GM18505 (cell line): ENCODE measurements at regions not wholly inside any gene's neighbourhood (a gene's known extent, or its start where the extent isn't known, plus 50 kb on each side); places are given as distances from the start of the nearest gene placed in this dataset.

Source experiments
- ATAC-seq: cut with Tn5 transposase; IDR thresholded peaks from one replicate; pipeline ENCODE4 v1.9.1; 2021; ENCODE audit not compliant: unreplicated experiment
- POLR2A ChIP-seq: IDR thresholded peaks from 4 replicates; pipeline ENCODE4 v1.6.1; 2011; ENCODE audit warnings: borderline replicate concordance; ENCODE audit not compliant: insufficient read depth, insufficient read length; ENCODE audit errors: extremely low read depth

- TF ChIP-seq POLR2A, result no peak
- no peak for ATAC-seq
Observed at GRCh38 chr12:107826276-107826675, 51.8 kb downstream of the ASCL4 start.

- no peak for ATAC-seq
- TF ChIP-seq POLR2A, result no peak
Observed at GRCh38 chr12:107829271-107829670, 54.8 kb downstream of the ASCL4 start.

GRCh38 chr12:107832441-107832840 is 57.9 kb downstream of the ASCL4 start:
- ATAC-seq, result no peak
- no peak for TF ChIP-seq POLR2A

DNA sequence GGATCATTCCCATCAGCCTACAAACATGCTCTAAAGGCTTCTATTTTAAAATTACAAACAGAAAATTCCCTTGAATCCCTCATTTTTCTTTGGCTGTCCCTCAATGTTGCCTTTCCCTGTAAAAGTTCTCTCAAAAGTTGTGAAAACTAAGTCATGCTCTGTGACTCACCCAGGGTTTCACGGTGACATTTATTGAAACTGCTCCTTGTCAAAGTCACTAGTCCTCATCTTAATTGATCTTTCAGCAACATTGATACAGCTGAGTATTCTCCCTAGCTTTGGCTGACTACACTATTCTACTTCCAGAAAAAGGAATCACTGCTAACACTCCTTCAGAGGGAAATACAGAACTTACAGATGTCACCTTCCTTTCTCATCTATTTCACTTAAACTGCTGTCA is 65.7 kb downstream of the ASCL4 start:
- no peak for TF ChIP-seq POLR2A

DNA sequence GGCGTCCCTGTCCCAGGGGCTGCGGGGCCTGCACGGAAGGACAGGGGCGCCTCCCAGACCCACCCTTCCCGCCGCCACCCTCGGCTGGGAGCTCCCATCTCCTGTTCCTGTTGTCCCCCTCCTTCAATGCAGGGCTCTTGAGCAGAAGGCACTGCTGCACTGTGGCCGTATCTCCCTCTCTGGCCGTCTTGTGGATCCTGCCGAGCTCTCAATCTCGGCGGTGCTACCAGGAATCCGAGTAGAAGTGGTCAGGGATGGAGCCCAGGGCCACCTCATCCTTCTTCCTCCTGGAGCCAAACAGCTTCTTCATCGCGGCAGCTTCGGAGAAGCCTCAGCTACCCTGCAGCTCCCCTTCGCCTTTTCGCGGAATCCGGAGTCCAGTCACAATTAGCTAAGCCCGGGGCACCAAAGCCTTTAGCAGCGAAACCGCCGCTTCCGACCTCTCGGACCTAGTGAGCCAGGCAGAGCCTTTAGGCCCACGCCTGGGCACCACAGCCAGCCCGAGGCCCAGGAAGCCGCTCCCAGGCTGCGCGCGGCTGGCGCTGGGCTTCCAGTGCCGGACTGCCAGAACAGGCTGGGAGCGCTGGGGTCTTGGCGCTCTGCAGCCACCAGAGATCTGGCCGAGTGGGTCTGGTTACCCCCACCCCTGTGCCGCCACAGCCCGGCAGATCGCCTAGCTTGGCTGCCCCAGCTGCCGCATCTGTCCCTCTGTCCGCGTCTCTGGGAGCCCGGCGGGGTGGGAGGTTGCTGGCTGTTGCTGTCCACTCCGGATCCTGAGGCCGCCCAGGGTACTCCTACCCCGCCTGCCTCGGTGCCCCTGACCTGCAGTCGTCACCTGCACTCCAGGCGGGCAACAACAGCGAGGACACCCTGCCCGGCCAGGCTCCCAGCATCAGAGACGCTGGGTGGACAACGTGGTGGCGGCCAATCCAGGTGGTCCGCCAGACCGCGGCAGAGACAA is 69.1 kb downstream of the ASCL4 start:
- no peak for ATAC-seq
- no peak for TF ChIP-seq POLR2A

More for the DNA sequence above, 65.7 kb downstream of the ASCL4 start:
- ATAC-seq, result no peak

DNA sequence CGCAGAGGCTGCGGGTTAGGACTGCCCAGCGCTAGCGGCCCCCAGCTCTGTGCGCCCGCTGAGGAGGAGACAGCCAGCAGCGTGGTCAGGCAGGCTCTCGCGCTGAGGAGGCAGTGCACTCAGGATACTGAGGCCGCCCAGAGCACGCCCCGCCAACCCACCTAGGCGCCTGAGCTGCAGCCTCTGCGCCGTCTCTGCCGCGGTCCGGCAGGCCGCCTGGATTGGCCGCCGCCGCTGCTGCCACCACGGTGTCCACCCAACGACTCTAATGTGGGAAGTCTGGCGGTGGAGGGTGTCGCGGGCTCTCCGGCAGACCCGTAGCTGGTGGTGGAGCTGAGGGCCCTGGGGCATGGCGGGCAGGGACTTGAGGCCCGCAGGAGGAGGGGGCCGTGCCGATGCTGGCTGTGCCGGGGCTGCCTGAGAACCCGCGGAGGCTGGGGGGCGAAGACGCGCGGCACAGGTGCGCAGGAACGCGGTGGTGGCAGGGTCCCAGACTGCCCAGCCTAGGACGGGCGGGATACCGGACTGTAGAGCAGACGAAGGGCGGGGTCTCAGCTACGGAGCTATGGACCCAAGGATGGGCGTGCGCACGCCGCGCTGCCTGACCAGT is 69.9 kb downstream of the ASCL4 start:
- no peak for ATAC-seq
- TF ChIP-seq POLR2A, result no peak

DNA sequence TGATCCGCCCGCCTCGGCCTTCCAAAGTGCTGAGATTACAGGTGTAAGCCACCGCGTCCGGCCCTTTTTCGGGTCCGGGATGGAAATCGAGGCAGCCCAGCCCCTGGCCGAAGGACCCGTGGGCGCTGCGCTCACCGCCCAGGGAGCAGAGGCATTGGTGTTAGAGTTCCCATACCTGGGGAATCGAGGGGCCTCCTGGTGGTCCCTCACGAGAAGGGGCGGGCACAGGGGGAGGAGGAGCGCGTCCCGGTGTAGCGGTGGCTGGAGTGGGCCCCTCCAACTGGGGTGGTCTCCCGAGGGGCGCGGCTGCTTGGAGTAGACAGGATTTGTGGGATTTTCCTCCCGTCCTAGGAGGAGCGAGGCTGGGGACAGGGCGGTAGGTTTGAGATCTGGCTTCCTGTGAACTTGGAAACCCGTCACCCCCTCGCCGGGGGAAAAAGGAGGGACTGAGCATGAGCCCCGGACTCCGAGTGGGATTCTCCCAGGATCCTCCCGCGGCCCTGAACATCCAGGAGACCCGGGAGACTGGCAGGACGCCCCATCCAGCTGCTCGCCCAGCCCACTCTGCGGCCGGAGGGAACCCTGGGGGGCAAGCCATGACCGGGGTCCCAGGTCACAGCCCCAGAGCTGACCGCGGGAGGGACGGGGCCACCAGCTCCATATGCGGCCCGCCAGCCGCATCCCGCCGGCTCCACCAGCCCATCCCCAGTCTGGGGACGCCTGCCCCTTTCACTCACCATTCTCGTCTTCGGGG is 70.9 kb downstream of the ASCL4 start:
- no peak for TF ChIP-seq POLR2A
- no peak for ATAC-seq

DNA sequence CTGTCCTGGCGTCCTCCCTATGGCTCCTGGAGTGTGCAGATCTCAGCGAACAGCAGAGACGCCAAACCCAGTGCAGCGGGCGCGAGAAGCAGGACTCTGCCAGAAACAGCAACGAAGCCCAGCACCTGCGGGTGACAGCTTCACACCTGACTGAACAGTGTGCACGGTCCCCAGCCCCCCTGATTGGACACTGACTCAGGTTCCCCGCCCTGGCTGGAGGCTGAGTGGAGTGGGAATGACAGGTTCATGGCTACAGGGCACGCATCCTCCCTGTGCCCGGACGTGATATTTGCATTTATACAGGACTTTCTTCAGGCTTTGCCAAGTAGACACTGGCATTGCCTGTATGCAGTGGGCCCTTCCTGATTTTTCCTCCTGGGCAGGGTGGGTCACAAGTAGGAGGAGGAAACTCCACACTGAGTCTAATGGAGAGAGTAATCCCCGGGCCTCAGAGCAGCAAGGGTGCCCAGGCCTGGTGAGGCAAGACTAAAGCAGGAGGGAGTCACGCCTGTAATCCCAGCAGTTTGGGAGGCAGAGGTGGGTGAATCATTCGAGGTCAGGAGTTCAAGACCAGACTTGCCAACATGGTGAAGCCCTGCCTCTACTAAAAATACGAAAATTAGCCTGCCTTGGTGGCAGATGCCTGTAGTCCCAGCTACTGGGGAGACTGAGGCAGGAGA is 71.6 kb downstream of the ASCL4 start:
- no peak for TF ChIP-seq POLR2A
- no peak for ATAC-seq

DNA sequence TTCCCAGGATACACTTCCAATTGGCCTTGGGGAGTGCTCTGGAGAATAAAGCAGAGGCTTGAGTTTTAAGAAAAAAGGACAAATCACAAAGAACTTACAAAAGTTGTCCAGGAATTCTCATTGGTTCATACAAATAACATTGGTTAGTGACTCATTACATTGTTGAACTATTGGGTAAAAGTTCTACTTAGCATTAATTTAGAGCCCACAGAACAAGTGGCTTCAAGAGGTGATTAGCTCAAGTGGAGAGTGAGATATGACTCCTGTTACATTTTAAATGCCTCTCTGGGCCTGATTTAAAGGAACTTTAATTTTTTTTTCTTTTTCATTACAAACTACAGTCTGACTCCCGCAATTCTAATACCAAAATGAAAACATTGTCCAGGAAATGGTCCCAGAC is 72.9 kb downstream of the ASCL4 start:
- no peak for ATAC-seq
- TF ChIP-seq POLR2A, result no peak

- TF ChIP-seq POLR2A, result no peak
- no peak for ATAC-seq
Observed at GRCh38 chr12:107847830-107848229, 73.3 kb downstream of the ASCL4 start.

GRCh38 chr12:107853479-107853878 is 79.0 kb downstream of the ASCL4 start:
- no peak for ATAC-seq
- no peak for TF ChIP-seq POLR2A

- no peak for TF ChIP-seq POLR2A
- no peak for ATAC-seq
Observed at GRCh38 chr12:107855471-107855870, 81.0 kb downstream of the ASCL4 start.

DNA sequence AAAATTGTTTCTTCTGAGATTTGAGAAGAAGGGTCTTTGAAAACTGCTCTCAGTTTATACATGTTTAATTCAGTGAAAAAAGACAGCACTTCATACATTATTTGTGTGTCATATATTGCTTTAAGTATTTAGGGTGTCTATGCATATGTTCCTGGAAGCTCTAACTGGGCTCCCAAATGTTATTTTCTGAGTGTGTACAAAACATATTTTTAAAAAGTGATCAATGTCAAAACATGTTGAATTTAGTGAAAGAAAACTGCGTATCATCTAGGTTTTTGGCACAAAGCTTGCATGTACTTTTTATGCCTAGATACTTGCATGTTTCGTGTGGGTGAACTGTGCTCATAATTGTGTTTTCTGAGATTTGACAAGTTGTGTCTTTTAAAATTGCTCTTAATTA is 81.6 kb downstream of the ASCL4 start:
- ATAC-seq, result no peak
- no peak for TF ChIP-seq POLR2A
